ENCODE measurements at regions not wholly inside any gene's neighbourhood (a gene's known extent, or its start where the extent isn't known, plus 50 kb on each side); places are given as distances from the start of the nearest gene placed in this dataset.
"Not testable (repeated sequence)": the region's sequence is repeated elsewhere in the genome, so short reads cannot be mapped to it uniquely, and the experiment has no call there.

- Histone ChIP-seq H3K9me3 (ENCODE audit: control insufficient read depth in 2 of 2, low read length in 2 of 2) (no peaks in the 10 kb centered on the region), H3K27me3 (ENCODE audit: control insufficient read depth in 2 of 2, insufficient read depth in 2 of 2, low read length in 2 of 2) (no peaks in the 10 kb centered on the region), H3K9ac (ENCODE audit: low read depth in 1 of 2, low read length in 2 of 2) (no peak overlapping the region), H3K4me1 (ENCODE audit: control insufficient read depth in 2 of 2, insufficient read depth in 2 of 2, low read length in 2 of 2) (no peaks in the 10 kb centered on the region), H3K27ac (ENCODE audit: low read depth in 2 of 2, low read length in 2 of 2) (no peak overlapping the region), H3K4me3 (ENCODE audit: low read length in 2 of 2) (no peak overlapping the region), H3K36me3 (ENCODE audit: control insufficient read depth in 2 of 2, insufficient read depth in 2 of 2, low read length in 2 of 2) (no peaks in the 10 kb centered on the region)
Measured at GRCh38 chr2:118584062-118584749, 263.2 kb downstream of the EN1 start.

DNA sequence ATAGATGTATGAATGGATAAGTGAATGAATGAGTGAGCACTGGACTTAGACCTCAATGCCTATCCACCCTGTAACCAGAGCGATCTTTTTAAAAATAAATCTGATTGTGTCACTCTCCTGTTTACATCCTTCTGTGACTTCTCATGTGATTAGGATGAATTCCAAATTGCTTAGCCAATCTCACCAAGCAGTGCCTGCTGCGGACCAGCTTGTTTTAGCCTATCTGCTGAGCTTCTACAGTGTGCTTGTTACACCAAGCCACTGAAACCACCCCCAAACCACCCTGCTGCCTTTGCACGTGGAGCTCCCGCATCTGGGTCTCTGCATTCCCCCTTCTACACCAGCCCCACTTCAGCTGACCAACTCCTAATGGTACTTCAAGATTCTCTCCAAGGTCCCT is 265.4 kb downstream of the EN1 start:
- no peak overlapping the region for H3K27ac ChIP-seq (ENCODE audit: low read depth in 2 of 2, low read length in 2 of 2)
- no peaks in the 10 kb centered on the region for H3K36me3 ChIP-seq (ENCODE audit: control insufficient read depth in 2 of 2, insufficient read depth in 2 of 2, low read length in 2 of 2)
- no peak overlapping the region for H3K4me3 ChIP-seq (ENCODE audit: low read length in 2 of 2)
- H3K9ac ChIP-seq (ENCODE audit: low read depth in 1 of 2, low read length in 2 of 2), result no peak overlapping the region
- no peaks in the 10 kb centered on the region for H3K9me3 ChIP-seq (ENCODE audit: control insufficient read depth in 2 of 2, low read length in 2 of 2)
- no peaks in the 10 kb centered on the region for H3K27me3 ChIP-seq (ENCODE audit: control insufficient read depth in 2 of 2, insufficient read depth in 2 of 2, low read length in 2 of 2)
- H3K4me1 ChIP-seq (ENCODE audit: control insufficient read depth in 2 of 2, insufficient read depth in 2 of 2, low read length in 2 of 2), result no peaks in the 10 kb centered on the region

- Histone ChIP-seq H3K27me3 (ENCODE audit: control insufficient read depth in 2 of 2, insufficient read depth in 2 of 2, low read length in 2 of 2) (no peaks in the 10 kb centered on the region), H3K4me1 (ENCODE audit: control insufficient read depth in 2 of 2, insufficient read depth in 2 of 2, low read length in 2 of 2) (no peaks in the 10 kb centered on the region), H3K36me3 (ENCODE audit: control insufficient read depth in 2 of 2, insufficient read depth in 2 of 2, low read length in 2 of 2) (no peaks in the 10 kb centered on the region), H3K4me3 (ENCODE audit: low read length in 2 of 2) (no peak overlapping the region), H3K27ac (ENCODE audit: low read depth in 2 of 2, low read length in 2 of 2) (no peak overlapping the region), H3K9ac (ENCODE audit: low read depth in 1 of 2, low read length in 2 of 2) (no peak overlapping the region), H3K9me3 (ENCODE audit: control insufficient read depth in 2 of 2, low read length in 2 of 2) (no peaks in the 10 kb centered on the region)
Measured at GRCh38 chr2:118580651-118581050, 266.8 kb downstream of the EN1 start.

- Histone ChIP-seq H3K9me3 (ENCODE audit: control insufficient read depth in 2 of 2, low read length in 2 of 2) (no peaks in the 10 kb centered on the region), H3K36me3 (ENCODE audit: control insufficient read depth in 2 of 2, insufficient read depth in 2 of 2, low read length in 2 of 2) (no peaks in the 10 kb centered on the region), H3K27me3 (ENCODE audit: control insufficient read depth in 2 of 2, insufficient read depth in 2 of 2, low read length in 2 of 2) (no peaks in the 10 kb centered on the region), H3K9ac (ENCODE audit: low read depth in 1 of 2, low read length in 2 of 2) (no peak overlapping the region), H3K4me3 (ENCODE audit: low read length in 2 of 2) (no peak overlapping the region), H3K4me1 (ENCODE audit: control insufficient read depth in 2 of 2, insufficient read depth in 2 of 2, low read length in 2 of 2) (no peaks in the 10 kb centered on the region), H3K27ac (ENCODE audit: low read depth in 2 of 2, low read length in 2 of 2) (no peak overlapping the region)
Measured at GRCh38 chr2:118580107-118580506, 267.3 kb downstream of the EN1 start.

- no peak overlapping the region for H3K9ac ChIP-seq (ENCODE audit: low read depth in 1 of 2, low read length in 2 of 2)
- no peaks in the 10 kb centered on the region for H3K4me1 ChIP-seq (ENCODE audit: control insufficient read depth in 2 of 2, insufficient read depth in 2 of 2, low read length in 2 of 2)
- H3K9me3 ChIP-seq (ENCODE audit: control insufficient read depth in 2 of 2, low read length in 2 of 2), result no peaks in the 10 kb centered on the region
- H3K4me3 ChIP-seq (ENCODE audit: low read length in 2 of 2), result no peak overlapping the region
- no peak overlapping the region for H3K27ac ChIP-seq (ENCODE audit: low read depth in 2 of 2, low read length in 2 of 2)
- no peaks in the 10 kb centered on the region for H3K27me3 ChIP-seq (ENCODE audit: control insufficient read depth in 2 of 2, insufficient read depth in 2 of 2, low read length in 2 of 2)
- H3K36me3 ChIP-seq (ENCODE audit: control insufficient read depth in 2 of 2, insufficient read depth in 2 of 2, low read length in 2 of 2), result no peaks in the 10 kb centered on the region
Measured at GRCh38 chr2:118577202-118577601, 270.2 kb downstream of the EN1 start.

- no peaks in the 10 kb centered on the region for H3K36me3 ChIP-seq (ENCODE audit: control insufficient read depth in 2 of 2, insufficient read depth in 2 of 2, low read length in 2 of 2)
- H3K9me3 ChIP-seq (ENCODE audit: control insufficient read depth in 2 of 2, low read length in 2 of 2), result no peaks in the 10 kb centered on the region
- no peaks in the 10 kb centered on the region for H3K27me3 ChIP-seq (ENCODE audit: control insufficient read depth in 2 of 2, insufficient read depth in 2 of 2, low read length in 2 of 2)
- H3K27ac ChIP-seq (ENCODE audit: low read depth in 2 of 2, low read length in 2 of 2), result no peak overlapping the region
- H3K4me3 ChIP-seq (ENCODE audit: low read length in 2 of 2), result no peak overlapping the region
- no peaks in the 10 kb centered on the region for H3K4me1 ChIP-seq (ENCODE audit: control insufficient read depth in 2 of 2, insufficient read depth in 2 of 2, low read length in 2 of 2)
- H3K9ac ChIP-seq (ENCODE audit: low read depth in 1 of 2, low read length in 2 of 2), result no peak overlapping the region
Measured at GRCh38 chr2:118576109-118576855, 271.2 kb downstream of the EN1 start.

DNA sequence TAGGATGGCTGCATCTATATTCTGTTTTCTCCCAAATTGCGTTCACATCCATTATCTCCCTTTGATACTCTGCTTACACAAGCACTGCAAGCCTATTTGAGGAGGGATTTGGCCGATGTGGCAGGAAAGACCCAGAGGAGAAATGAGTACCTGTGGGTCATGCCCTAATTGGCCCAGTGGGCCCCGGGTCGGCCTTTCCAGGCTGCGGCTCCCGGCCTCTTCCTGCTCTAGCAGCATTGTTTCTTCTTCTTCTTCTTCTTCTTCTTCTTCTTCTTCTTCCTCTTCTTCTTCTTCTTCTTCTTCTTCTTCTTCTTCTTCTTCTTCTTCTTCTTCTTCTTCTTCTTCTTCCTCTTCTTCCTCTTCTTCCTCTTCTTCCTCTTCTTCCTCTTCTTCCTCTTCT is 275.1 kb downstream of the EN1 start:
- not testable (repeated sequence) for H3K9me3 ChIP-seq (ENCODE audit: control insufficient read depth in 2 of 2, low read length in 2 of 2); H3K9ac ChIP-seq (ENCODE audit: low read depth in 1 of 2, low read length in 2 of 2); H3K36me3 ChIP-seq (ENCODE audit: control insufficient read depth in 2 of 2, insufficient read depth in 2 of 2, low read length in 2 of 2); H3K4me1 ChIP-seq (ENCODE audit: control insufficient read depth in 2 of 2, insufficient read depth in 2 of 2, low read length in 2 of 2); H3K4me3 ChIP-seq (ENCODE audit: low read length in 2 of 2); H3K27ac ChIP-seq (ENCODE audit: low read depth in 2 of 2, low read length in 2 of 2); H3K27me3 ChIP-seq (ENCODE audit: control insufficient read depth in 2 of 2, insufficient read depth in 2 of 2, low read length in 2 of 2)

- H3K9me3 ChIP-seq (ENCODE audit: control insufficient read depth in 2 of 2, low read length in 2 of 2), result no peaks in the 10 kb centered on the region
- H3K27ac ChIP-seq (ENCODE audit: low read depth in 2 of 2, low read length in 2 of 2), result no peak overlapping the region
- no peaks in the 10 kb centered on the region for H3K4me1 ChIP-seq (ENCODE audit: control insufficient read depth in 2 of 2, insufficient read depth in 2 of 2, low read length in 2 of 2)
- H3K36me3 ChIP-seq (ENCODE audit: control insufficient read depth in 2 of 2, insufficient read depth in 2 of 2, low read length in 2 of 2), result no peaks in the 10 kb centered on the region
- H3K4me3 ChIP-seq (ENCODE audit: low read length in 2 of 2), result no peak overlapping the region
- H3K9ac ChIP-seq (ENCODE audit: low read depth in 1 of 2, low read length in 2 of 2), result no peak overlapping the region
- H3K27me3 ChIP-seq (ENCODE audit: control insufficient read depth in 2 of 2, insufficient read depth in 2 of 2, low read length in 2 of 2), result no peaks in the 10 kb centered on the region
Measured at GRCh38 chr2:118569876-118570535, 277.4 kb downstream of the EN1 start.

GRCh38 chr2:118568700-118569099 is 278.7 kb downstream of the EN1 start:
- Histone ChIP-seq H3K36me3 (ENCODE audit: control insufficient read depth in 2 of 2, insufficient read depth in 2 of 2, low read length in 2 of 2) (no peaks in the 10 kb centered on the region), H3K9ac (ENCODE audit: low read depth in 1 of 2, low read length in 2 of 2) (no peak overlapping the region), H3K9me3 (ENCODE audit: control insufficient read depth in 2 of 2, low read length in 2 of 2) (no peaks in the 10 kb centered on the region), H3K27me3 (ENCODE audit: control insufficient read depth in 2 of 2, insufficient read depth in 2 of 2, low read length in 2 of 2) (no peaks in the 10 kb centered on the region), H3K4me3 (ENCODE audit: low read length in 2 of 2) (no peak overlapping the region), H3K4me1 (ENCODE audit: control insufficient read depth in 2 of 2, insufficient read depth in 2 of 2, low read length in 2 of 2) (no peaks in the 10 kb centered on the region), H3K27ac (ENCODE audit: low read depth in 2 of 2, low read length in 2 of 2) (no peak overlapping the region)

- H3K36me3 ChIP-seq (ENCODE audit: control insufficient read depth in 2 of 2, insufficient read depth in 2 of 2, low read length in 2 of 2), result no peaks in the 10 kb centered on the region
- H3K4me3 ChIP-seq (ENCODE audit: low read length in 2 of 2), result no peak overlapping the region
- H3K9me3 ChIP-seq (ENCODE audit: control insufficient read depth in 2 of 2, low read length in 2 of 2), result no peaks in the 10 kb centered on the region
- no peaks in the 10 kb centered on the region for H3K4me1 ChIP-seq (ENCODE audit: control insufficient read depth in 2 of 2, insufficient read depth in 2 of 2, low read length in 2 of 2)
- H3K27me3 ChIP-seq (ENCODE audit: control insufficient read depth in 2 of 2, insufficient read depth in 2 of 2, low read length in 2 of 2), result no peaks in the 10 kb centered on the region
- H3K9ac ChIP-seq (ENCODE audit: low read depth in 1 of 2, low read length in 2 of 2), result no peak overlapping the region
- H3K27ac ChIP-seq (ENCODE audit: low read depth in 2 of 2, low read length in 2 of 2), result no peak overlapping the region
Measured at GRCh38 chr2:118565786-118566540, 281.5 kb downstream of the EN1 start.
